ENCODE measurements at regions not wholly inside any gene's neighbourhood (a gene's known extent, or its start where the extent isn't known, plus 50 kb on each side); places are given as distances from the start of the nearest gene placed in this dataset.

- Histone ChIP-seq H3K9me2 (replicated peaks; ENCODE audit: insufficient read depth, low read length) (no peaks in the 10 kb centered on the region), H3K36me3 (ENCODE audit: low read length) (no peaks in the 10 kb centered on the region), H3K79me2 (ENCODE audit: insufficient read depth, low read length) (no peaks in the 10 kb centered on the region), H4K20me1 (ENCODE audit: low read depth, low read length) (no peaks in the 10 kb centered on the region), H3K9ac (ENCODE audit: low read length) (no peak overlapping the region), H3K27me3 (ENCODE audit: low read length) (no peaks in the 10 kb centered on the region), H3K4me3 (ENCODE audit: insufficient read depth, low read length, poor library complexity, severe bottlenecking) (no peak overlapping the region), H2AFZ (ENCODE audit: low read depth, low read length, severe bottlenecking) (no peak overlapping the region), H3K27ac (ENCODE audit: low read depth, low read length) (no peak overlapping the region), H3F3A (ENCODE audit: insufficient read depth) (no peaks in the 10 kb centered on the region), H3K4me2 (ENCODE audit: low read depth, low read length, poor library complexity, severe bottlenecking) (no peak overlapping the region), H3K9me3 (ENCODE audit: insufficient read depth, low read length) (no peaks in the 10 kb centered on the region)
- TF ChIP-seq EZH2phosphoT487 (conservative IDR thresholded peaks at IDR 0.05; ENCODE audit: low read length) (no peak), CTCF (IDR thresholded peaks at IDR 0.05; ENCODE audit: insufficient read depth, low read length, poor library complexity, severe bottlenecking) (no peak)
Measured at GRCh38 chrX:38893441-38893840, 92.2 kb downstream of the MID1IP1 start.

- H3K9ac ChIP-seq (ENCODE audit: low read length) = no peak overlapping the region
Measured at GRCh38 chrX:38895775-38896174, 94.5 kb downstream of the MID1IP1 start.

DNA sequence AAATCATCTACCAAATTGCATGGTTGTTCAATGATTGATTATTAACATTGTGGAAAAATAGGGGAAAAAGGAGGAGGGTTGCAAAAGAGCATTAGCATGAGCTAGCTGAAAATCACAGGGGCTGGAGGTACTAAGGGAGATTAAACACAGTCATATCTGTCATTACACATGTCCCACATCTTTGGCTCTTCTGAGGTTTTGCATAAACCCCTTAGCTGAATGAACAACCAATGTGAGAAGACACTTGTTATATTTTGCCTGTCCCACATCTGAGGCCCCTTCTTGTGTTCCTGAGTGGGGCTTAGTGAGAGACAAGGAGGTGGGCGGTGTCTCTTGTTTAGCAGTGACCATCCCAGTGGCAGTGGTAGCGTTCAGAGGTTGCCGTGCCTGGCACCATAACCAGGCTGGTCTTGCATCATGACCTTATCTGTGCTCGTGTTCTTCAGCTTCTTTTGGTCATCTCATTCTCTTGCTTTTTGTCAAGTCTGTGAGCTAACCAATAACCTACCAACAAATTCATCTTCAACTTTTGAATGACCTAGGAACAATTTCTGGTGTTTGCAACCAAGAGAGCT, 95.6 kb downstream of the MID1IP1 start:
- H3K4me3 ChIP-seq (ENCODE audit: insufficient read depth, low read length, poor library complexity, severe bottlenecking) = no peak overlapping the region
- H3K27me3 ChIP-seq (ENCODE audit: low read length) = no peaks in the 10 kb centered on the region
- H2AFZ ChIP-seq (ENCODE audit: low read depth, low read length, severe bottlenecking) = no peak overlapping the region
- no peaks in the 10 kb centered on the region for H3K79me2 ChIP-seq (ENCODE audit: insufficient read depth, low read length)
- no peaks in the 10 kb centered on the region for H3F3A ChIP-seq (ENCODE audit: insufficient read depth)
- no peak overlapping the region for H3K4me2 ChIP-seq (ENCODE audit: low read depth, low read length, poor library complexity, severe bottlenecking)
- no peaks in the 10 kb centered on the region for H4K20me1 ChIP-seq (ENCODE audit: low read depth, low read length)
- H3K9me2 ChIP-seq (replicated peaks; ENCODE audit: insufficient read depth, low read length) = no peaks in the 10 kb centered on the region
- TF ChIP-seq EZH2phosphoT487 (conservative IDR thresholded peaks at IDR 0.05; ENCODE audit: low read length) (no peak), CTCF (IDR thresholded peaks at IDR 0.05; ENCODE audit: insufficient read depth, low read length, poor library complexity, severe bottlenecking) (no peak)
- H3K9me3 ChIP-seq (ENCODE audit: insufficient read depth, low read length) = no peaks in the 10 kb centered on the region
- H3K36me3 ChIP-seq (ENCODE audit: low read length) = no peaks in the 10 kb centered on the region
- no peak overlapping the region for H3K9ac ChIP-seq (ENCODE audit: low read length)
- no peak overlapping the region for H3K27ac ChIP-seq (ENCODE audit: low read depth, low read length)

More at GRCh38 chrX:38895775-38896174, 94.5 kb downstream of the MID1IP1 start:
- no peak overlapping the region for H3K27ac ChIP-seq (ENCODE audit: low read depth, low read length)
- no peaks in the 10 kb centered on the region for H3K36me3 ChIP-seq (ENCODE audit: low read length)
- no peak overlapping the region for H2AFZ ChIP-seq (ENCODE audit: low read depth, low read length, severe bottlenecking)
- H3K79me2 ChIP-seq (ENCODE audit: insufficient read depth, low read length) = no peaks in the 10 kb centered on the region
- no peak overlapping the region for H3K4me2 ChIP-seq (ENCODE audit: low read depth, low read length, poor library complexity, severe bottlenecking)
- no peak overlapping the region for H3K4me3 ChIP-seq (ENCODE audit: insufficient read depth, low read length, poor library complexity, severe bottlenecking)
- no peaks in the 10 kb centered on the region for H3K9me2 ChIP-seq (replicated peaks; ENCODE audit: insufficient read depth, low read length)
- no peaks in the 10 kb centered on the region for H3K9me3 ChIP-seq (ENCODE audit: insufficient read depth, low read length)
- TF ChIP-seq EZH2phosphoT487 (conservative IDR thresholded peaks at IDR 0.05; ENCODE audit: low read length) = no peak
- TF ChIP-seq CTCF (IDR thresholded peaks at IDR 0.05; ENCODE audit: insufficient read depth, low read length, poor library complexity, severe bottlenecking) = no peak
- no peaks in the 10 kb centered on the region for H3K27me3 ChIP-seq (ENCODE audit: low read length)
- no peaks in the 10 kb centered on the region for H3F3A ChIP-seq (ENCODE audit: insufficient read depth)
- H4K20me1 ChIP-seq (ENCODE audit: low read depth, low read length) = no peaks in the 10 kb centered on the region
